ENCODE measurements at regions not wholly inside any gene's neighbourhood (a gene's known extent, or its start where the extent isn't known, plus 50 kb on each side); places are given as distances from the start of the nearest gene placed in this dataset.

GRCh38 chr16:59892376-59892775 is 1158.3 kb upstream of the GOT2 start:
- POLR2A ChIA-PET (ENCODE audit: partially characterized antibody) = no interaction called here

GRCh38 chr16:59887856-59888255 is 1153.7 kb upstream of the GOT2 start:
- intact Hi-C loops (cut with micrococcal nuclease) = no loop called here
- no peaks in the 10 kb centered on the region for H3K4me1 Mint-ChIP-seq
- H3K27me3 Mint-ChIP-seq = no peaks in the 10 kb centered on the region
- no peaks in the 10 kb centered on the region for H3K36me3 ChIP-seq (ENCODE audit: insufficient read depth, low read length)
- H3K9me3 Mint-ChIP-seq = peaks cover 10 to 42% (median 28%) of the 10 kb centered on the region in 8 donors
- no peaks in the 10 kb centered on the region for H3K36me3 Mint-ChIP-seq
- no peak overlapping the region for H3K27ac Mint-ChIP-seq
- ChIA-PET CTCF (ENCODE audit: partially characterized antibody) (no interaction called here), POLR2A (ENCODE audit: partially characterized antibody) (no interaction called here)
- DNase-seq = no peak
- H3K9me3 ChIP-seq (ENCODE audit: control insufficient read depth in 1 of 2, low read length in 2 of 2) = no peaks in the 10 kb centered on the region
- no peak overlapping the region for H3K27ac ChIP-seq (ENCODE audit: low read depth, low read length)
- no peaks in the 10 kb centered on the region for H3K4me1 ChIP-seq (ENCODE audit: insufficient read depth, low read length)
- H3K4me3 Mint-ChIP-seq = no peak overlapping the region
- H3K27me3 ChIP-seq (ENCODE audit: insufficient read depth, low read length) = no peaks in the 10 kb centered on the region
- no peak overlapping the region for H3K4me3 ChIP-seq (ENCODE audit: low read length in 2 of 2)

More at GRCh38 chr16:59892376-59892775, 1158.3 kb upstream of the GOT2 start:
- H3K9me3 Mint-ChIP-seq = peaks cover 11 to 60% (median 41%) of the 10 kb centered on the region in 8 donors
- CTCF ChIA-PET (ENCODE audit: partially characterized antibody) = no interaction called here
- no peaks in the 10 kb centered on the region for H3K36me3 ChIP-seq (ENCODE audit: insufficient read depth, low read length)
- no peaks in the 10 kb centered on the region for H3K36me3 Mint-ChIP-seq
- H3K4me3 ChIP-seq (ENCODE audit: low read length in 2 of 2) = no peak overlapping the region
- no peak overlapping the region for H3K4me3 Mint-ChIP-seq
- H3K27me3 ChIP-seq (ENCODE audit: insufficient read depth, low read length) = no peaks in the 10 kb centered on the region
- no peaks in the 10 kb centered on the region for H3K9me3 ChIP-seq (ENCODE audit: control insufficient read depth in 1 of 2, low read length in 2 of 2)
- H3K27me3 Mint-ChIP-seq = no peaks in the 10 kb centered on the region
- intact Hi-C loops (cut with micrococcal nuclease) = no loop called here
- no peaks in the 10 kb centered on the region for H3K4me1 Mint-ChIP-seq
- no peaks in the 10 kb centered on the region for H3K4me1 ChIP-seq (ENCODE audit: insufficient read depth, low read length)
- DNase-seq = no peak
- no peak overlapping the region for H3K27ac ChIP-seq (ENCODE audit: low read depth, low read length)
- no peak overlapping the region for H3K27ac Mint-ChIP-seq

- Mint-ChIP-seq H3K4me3 (no peak overlapping the region), H3K36me3 (no peaks in the 10 kb centered on the region), H3K9me3 (peaks cover 9 to 43% (median 26%) of the 10 kb centered on the region in 8 donors), H3K27me3 (no peaks in the 10 kb centered on the region), H3K4me1 (no peaks in the 10 kb centered on the region), H3K27ac (no peak overlapping the region)
- no peaks in the 10 kb centered on the region for H3K27me3 ChIP-seq (ENCODE audit: insufficient read depth, low read length)
- DNase-seq = no peak
- H3K36me3 ChIP-seq (ENCODE audit: insufficient read depth, low read length) = no peaks in the 10 kb centered on the region
- no peaks in the 10 kb centered on the region for H3K4me1 ChIP-seq (ENCODE audit: insufficient read depth, low read length)
- H3K4me3 ChIP-seq (ENCODE audit: low read length in 2 of 2) = no peak overlapping the region
- CTCF ChIA-PET (ENCODE audit: partially characterized antibody) = no interaction called here
- H3K9me3 ChIP-seq (ENCODE audit: control insufficient read depth in 1 of 2, low read length in 2 of 2) = no peaks in the 10 kb centered on the region
- intact Hi-C loops (cut with micrococcal nuclease) = no loop called here
- no peak overlapping the region for H3K27ac ChIP-seq (ENCODE audit: low read depth, low read length)
- POLR2A ChIA-PET (ENCODE audit: partially characterized antibody) = no interaction called here
These were observed 1151.9 kb upstream of the GOT2 start for GRCh38 chr16:59886021-59886420.

- Histone ChIP-seq H3K27ac (ENCODE audit: low read depth, low read length) (no peak overlapping the region), H3K9me3 (ENCODE audit: control insufficient read depth in 1 of 2, low read length in 2 of 2) (no peaks in the 10 kb centered on the region), H3K36me3 (ENCODE audit: insufficient read depth, low read length) (no peaks in the 10 kb centered on the region), H3K4me1 (ENCODE audit: insufficient read depth, low read length) (no peaks in the 10 kb centered on the region), H3K4me3 (ENCODE audit: low read length in 2 of 2) (no peak overlapping the region), H3K27me3 (ENCODE audit: insufficient read depth, low read length) (no peaks in the 10 kb centered on the region)
- ChIA-PET CTCF (ENCODE audit: partially characterized antibody) (no interaction called here), POLR2A (ENCODE audit: partially characterized antibody) (no interaction called here)
- no peak overlapping the region for H3K4me3 Mint-ChIP-seq
- no peaks in the 10 kb centered on the region for H3K4me1 Mint-ChIP-seq
- no peak overlapping the region for H3K27ac Mint-ChIP-seq
- intact Hi-C loops (cut with micrococcal nuclease) = no loop called here
- H3K36me3 Mint-ChIP-seq = no peaks in the 10 kb centered on the region
- no peak for DNase-seq
- H3K9me3 Mint-ChIP-seq = peaks cover 6 to 32% (median 20%) of the 10 kb centered on the region in 8 donors
- H3K27me3 Mint-ChIP-seq = no peaks in the 10 kb centered on the region
These were observed 1147.3 kb upstream of the GOT2 start for GRCh38 chr16:59881376-59881775.

- no peak overlapping the region for H3K4me3 ChIP-seq (ENCODE audit: low read length in 2 of 2)
- intact Hi-C loops (cut with micrococcal nuclease) = no loop called here
- no peaks in the 10 kb centered on the region for H3K27me3 ChIP-seq (ENCODE audit: insufficient read depth, low read length)
- CTCF ChIA-PET (ENCODE audit: partially characterized antibody) = no interaction called here
- no peak for DNase-seq
- Mint-ChIP-seq H3K27ac (no peak overlapping the region), H3K9me3 (peaks cover 6 to 38% (median 19%) of the 10 kb centered on the region in 8 donors), H3K4me1 (no peaks in the 10 kb centered on the region), H3K27me3 (no peaks in the 10 kb centered on the region), H3K36me3 (no peaks in the 10 kb centered on the region), H3K4me3 (no peak overlapping the region)
- POLR2A ChIA-PET (ENCODE audit: partially characterized antibody) = no interaction called here
- no peaks in the 10 kb centered on the region for H3K36me3 ChIP-seq (ENCODE audit: insufficient read depth, low read length)
- H3K27ac ChIP-seq (ENCODE audit: low read depth, low read length) = no peak overlapping the region
- H3K9me3 ChIP-seq (ENCODE audit: control insufficient read depth in 1 of 2, low read length in 2 of 2) = no peaks in the 10 kb centered on the region
- no peaks in the 10 kb centered on the region for H3K4me1 ChIP-seq (ENCODE audit: insufficient read depth, low read length)
These were observed 1146.5 kb upstream of the GOT2 start for GRCh38 chr16:59880611-59881010.

GRCh38 chr16:59878999-59879398 is 1144.9 kb upstream of the GOT2 start:
- no peaks in the 10 kb centered on the region for H3K4me1 Mint-ChIP-seq
- Histone ChIP-seq H3K4me3 (ENCODE audit: low read length in 2 of 2) (no peak overlapping the region), H3K27ac (ENCODE audit: low read depth, low read length) (no peak overlapping the region), H3K36me3 (ENCODE audit: insufficient read depth, low read length) (no peaks in the 10 kb centered on the region), H3K4me1 (ENCODE audit: insufficient read depth, low read length) (no peaks in the 10 kb centered on the region), H3K9me3 (ENCODE audit: control insufficient read depth in 1 of 2, low read length in 2 of 2) (no peaks in the 10 kb centered on the region), H3K27me3 (ENCODE audit: insufficient read depth, low read length) (no peaks in the 10 kb centered on the region)
- ChIA-PET POLR2A (ENCODE audit: partially characterized antibody) (no interaction called here), CTCF (ENCODE audit: partially characterized antibody) (no interaction called here)
- no peak overlapping the region for H3K27ac Mint-ChIP-seq
- no peak overlapping the region for H3K4me3 Mint-ChIP-seq
- peaks cover 6 to 40% (median 22%) of the 10 kb centered on the region in 8 donors for H3K9me3 Mint-ChIP-seq
- intact Hi-C loops (cut with micrococcal nuclease) = no loop called here
- H3K36me3 Mint-ChIP-seq = no peaks in the 10 kb centered on the region
- DNase-seq = no peak
- H3K27me3 Mint-ChIP-seq = no peaks in the 10 kb centered on the region

- no peaks in the 10 kb centered on the region for H3K27me3 ChIP-seq (ENCODE audit: insufficient read depth, low read length)
- no peaks in the 10 kb centered on the region for H3K36me3 ChIP-seq (ENCODE audit: insufficient read depth, low read length)
- Mint-ChIP-seq H3K4me1 (no peaks in the 10 kb centered on the region), H3K4me3 (no peak overlapping the region), H3K9me3 (peaks cover 6 to 40% (median 26%) of the 10 kb centered on the region in 8 donors), H3K36me3 (no peaks in the 10 kb centered on the region), H3K27ac (no peak overlapping the region), H3K27me3 (no peaks in the 10 kb centered on the region)
- H3K4me3 ChIP-seq (ENCODE audit: low read length in 2 of 2) = no peak overlapping the region
- intact Hi-C loops (cut with micrococcal nuclease) = no loop called here
- no peak overlapping the region for H3K27ac ChIP-seq (ENCODE audit: low read depth, low read length)
- DNase-seq = no peak
- H3K9me3 ChIP-seq (ENCODE audit: control insufficient read depth in 1 of 2, low read length in 2 of 2) = no peaks in the 10 kb centered on the region
- no peaks in the 10 kb centered on the region for H3K4me1 ChIP-seq (ENCODE audit: insufficient read depth, low read length)
- POLR2A ChIA-PET (ENCODE audit: partially characterized antibody) = no interaction called here
- CTCF ChIA-PET (ENCODE audit: partially characterized antibody) = no interaction called here
These were observed 1144.4 kb upstream of the GOT2 start for GRCh38 chr16:59878479-59878878.

GRCh38 chr16:59864981-59865666 is 1131.0 kb upstream of the GOT2 start:
- Mint-ChIP-seq H3K4me1 (no peaks in the 10 kb centered on the region), H3K27me3 (no peaks in the 10 kb centered on the region), H3K9me3 (peaks cover 5 to 39% (median 20%) of the 10 kb centered on the region in 8 donors), H3K27ac (no peak overlapping the region), H3K36me3 (no peaks in the 10 kb centered on the region), H3K4me3 (no peak overlapping the region)
- no peaks in the 10 kb centered on the region for H3K27me3 ChIP-seq (ENCODE audit: insufficient read depth, low read length)
- no peaks in the 10 kb centered on the region for H3K4me1 ChIP-seq (ENCODE audit: insufficient read depth, low read length)
- H3K9me3 ChIP-seq (ENCODE audit: control insufficient read depth in 1 of 2, low read length in 2 of 2) = peaks cover 0 to 5% of the 10 kb centered on the region in 2 donors
- H3K4me3 ChIP-seq (ENCODE audit: low read length in 2 of 2) = no peak overlapping the region
- DNase-seq = no peak
- intact Hi-C loops (cut with micrococcal nuclease) = no loop called here
- H3K36me3 ChIP-seq (ENCODE audit: insufficient read depth, low read length) = no peaks in the 10 kb centered on the region
- no peak overlapping the region for H3K27ac ChIP-seq (ENCODE audit: low read depth, low read length)
- ChIA-PET POLR2A (ENCODE audit: partially characterized antibody) (no interaction called here), CTCF (ENCODE audit: partially characterized antibody) (no interaction called here)

All from CD4-positive, alpha-beta memory T cell (primary cell).